M059J (cell line): ENCODE measurements at regions not wholly inside any gene's neighbourhood (a gene's known extent, or its start where the extent isn't known, plus 50 kb on each side); places are given as distances from the start of the nearest gene placed in this dataset.
"Not testable (repeated sequence)": the region's sequence is repeated elsewhere in the genome, so short reads cannot be mapped to it uniquely, and the experiment has no call there.

Experiments used
- DNase-seq: peaks from one replicate; pipeline ENCODE4 v3.0.0-alpha.2; 2012; ENCODE audit warnings: low read depth

DNA sequence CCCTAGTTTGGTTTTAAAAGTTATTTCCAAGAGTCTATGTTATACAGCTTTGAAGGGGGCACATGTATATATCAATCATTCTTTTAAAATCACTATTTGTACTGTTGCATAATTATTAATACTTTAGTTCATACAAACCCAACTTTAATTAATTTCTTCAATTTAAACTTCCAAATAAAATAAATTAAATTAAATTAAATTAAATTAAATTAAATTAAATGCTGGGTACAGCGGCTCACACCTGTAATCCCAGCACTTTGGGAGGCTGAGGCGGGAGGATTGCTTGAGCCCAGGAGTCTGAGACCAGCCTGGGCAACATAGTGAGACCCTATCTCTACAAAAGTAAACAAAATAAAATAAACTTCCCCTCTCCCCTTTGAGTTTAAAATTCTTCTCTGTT, 98.9 kb upstream of the MYO10 start:
- DNase-seq: not testable (repeated sequence)

GRCh38 chr5:17037751-17038150, 101.7 kb upstream of the MYO10 start:
- peak; percentile 80 for DNase-seq

GRCh38 chr5:17039170-17039569, 103.1 kb upstream of the MYO10 start:
- DNase-seq: no peak

DNA sequence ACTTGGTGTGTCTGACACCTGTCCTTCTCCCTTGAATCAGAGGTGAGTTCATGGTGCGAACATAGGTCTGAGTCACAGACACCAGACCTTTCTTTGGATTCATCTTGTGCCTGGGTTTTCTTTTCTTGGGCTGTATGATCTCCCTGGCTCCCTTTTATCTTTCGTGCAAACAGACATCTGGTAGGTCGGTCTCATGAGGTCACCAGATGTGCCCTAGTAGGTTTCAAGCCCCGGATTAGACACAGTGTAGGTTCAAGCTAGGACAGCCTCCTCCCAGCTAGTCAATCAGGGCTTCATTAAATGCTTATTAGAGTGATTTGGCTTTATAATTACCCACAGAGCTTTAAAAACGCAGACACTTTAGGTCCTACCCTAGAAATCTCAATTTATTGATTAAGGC, 106.0 kb upstream of the MYO10 start:
- DNase-seq: no peak

- peak; percentile 45 for DNase-seq
Measured at GRCh38 chr5:17046320-17046719, 110.2 kb upstream of the MYO10 start.

GRCh38 chr5:17050236-17050635, 114.1 kb upstream of the MYO10 start:
- no peak for DNase-seq

DNA sequence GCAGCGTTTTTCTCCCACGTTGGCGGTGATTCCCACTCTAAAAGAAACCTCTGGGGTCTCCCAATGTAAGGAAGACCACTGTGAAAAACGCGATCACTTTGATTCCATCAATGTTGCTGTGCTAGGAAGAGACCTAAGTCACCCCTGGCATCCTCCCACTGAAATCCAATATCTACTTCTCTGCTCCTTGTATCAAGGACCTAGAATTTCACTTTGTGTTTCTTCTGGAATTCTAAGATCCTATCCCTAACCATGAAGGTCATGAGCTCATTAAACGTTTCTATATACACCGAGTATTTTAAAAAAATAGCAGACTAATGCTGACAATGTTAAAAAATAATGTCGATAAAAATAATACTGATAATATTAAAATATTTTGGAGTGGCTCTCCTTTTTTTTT, 118.8 kb upstream of the MYO10 start:
- DNase-seq: peak; percentile 63

DNA sequence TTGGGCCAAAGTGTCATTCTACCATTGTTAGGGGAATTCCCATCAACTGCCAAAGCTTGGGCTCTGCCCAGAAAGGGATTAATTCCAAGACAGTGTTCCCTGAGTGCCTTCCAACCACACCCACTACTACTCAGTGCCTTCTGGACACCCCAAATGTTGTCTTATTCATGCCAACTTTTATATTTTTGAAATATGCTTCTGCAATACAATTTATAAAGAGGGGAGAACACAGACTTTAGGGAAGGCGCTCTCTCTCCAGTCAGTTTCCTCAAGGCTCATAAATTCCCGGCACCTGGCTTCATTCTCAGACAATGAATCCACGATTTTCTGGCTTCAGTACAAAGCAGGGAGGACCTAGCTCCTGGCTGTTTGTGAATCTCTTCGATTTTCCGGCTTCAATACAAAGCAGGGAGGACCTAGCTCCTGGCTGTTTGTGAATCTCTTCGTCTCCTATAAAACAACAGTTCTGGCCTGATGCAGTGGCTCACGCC, 120.1 kb upstream of the MYO10 start:
- DNase-seq: peak; percentile 88

DNA sequence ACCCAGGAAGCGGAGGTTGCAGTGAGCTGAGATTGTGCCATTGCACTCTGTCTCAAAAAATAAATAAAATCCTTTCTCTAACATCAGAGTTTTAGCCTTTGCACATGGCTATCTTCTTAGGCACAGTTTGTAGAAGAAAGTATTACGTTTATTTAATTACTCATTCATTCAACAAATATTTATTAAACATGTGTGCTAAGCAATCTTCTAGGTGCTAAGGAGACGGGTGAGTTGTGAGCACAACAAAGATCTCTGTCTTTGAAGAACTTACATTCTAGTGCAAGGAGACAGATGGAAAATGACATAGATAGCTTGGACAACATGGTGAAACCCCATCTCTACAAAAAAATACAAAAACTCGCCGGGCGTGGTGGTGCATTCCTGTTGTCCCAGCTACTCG, 122.3 kb upstream of the MYO10 start:
- DNase-seq: peak; percentile 22

GRCh38 chr5:17061973-17062470, 125.9 kb upstream of the MYO10 start:
- no peak for DNase-seq

DNA sequence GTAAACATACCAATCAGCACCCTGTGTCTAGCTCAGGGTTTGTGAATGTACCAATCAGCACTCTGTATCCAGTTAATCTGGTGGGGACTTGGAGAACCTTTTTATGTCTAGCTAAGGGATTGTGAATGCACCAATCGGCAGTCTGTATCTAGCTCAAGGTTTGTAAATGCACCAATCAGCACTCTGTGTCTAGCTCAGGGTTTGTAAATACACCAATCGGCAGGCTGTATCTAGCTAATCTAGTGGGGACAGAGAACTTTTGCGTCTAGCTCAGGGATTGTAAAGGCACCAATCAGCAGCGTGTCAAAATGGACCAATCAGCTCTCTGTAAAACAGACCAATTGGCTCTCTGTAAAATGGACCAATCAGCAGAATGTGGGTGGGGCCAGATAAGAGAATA, 126.7 kb upstream of the MYO10 start:
- not testable (repeated sequence) for DNase-seq

- DNase-seq: no peak
Measured at GRCh38 chr5:17064241-17064640, 128.2 kb upstream of the MYO10 start.

DNA sequence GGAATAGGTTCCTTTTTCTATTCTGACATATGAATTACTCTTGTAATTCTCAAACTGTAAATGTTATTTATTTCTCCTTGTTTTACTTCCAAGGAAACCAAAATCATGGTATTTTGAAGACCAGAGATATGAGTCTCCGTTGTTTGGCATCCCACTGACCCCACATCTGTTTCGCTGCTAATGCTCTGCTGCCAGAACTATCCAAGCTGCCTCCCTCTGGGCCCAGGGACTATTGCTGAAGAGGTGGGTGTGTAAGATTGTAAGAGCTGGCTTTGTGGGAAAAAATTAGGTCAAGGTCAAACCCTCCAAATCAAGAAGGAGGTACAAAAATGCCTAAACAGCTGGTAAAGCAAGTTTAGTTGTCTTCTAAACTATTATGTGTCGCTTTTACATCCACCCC, 129.4 kb upstream of the MYO10 start:
- DNase-seq: no peak

DNA sequence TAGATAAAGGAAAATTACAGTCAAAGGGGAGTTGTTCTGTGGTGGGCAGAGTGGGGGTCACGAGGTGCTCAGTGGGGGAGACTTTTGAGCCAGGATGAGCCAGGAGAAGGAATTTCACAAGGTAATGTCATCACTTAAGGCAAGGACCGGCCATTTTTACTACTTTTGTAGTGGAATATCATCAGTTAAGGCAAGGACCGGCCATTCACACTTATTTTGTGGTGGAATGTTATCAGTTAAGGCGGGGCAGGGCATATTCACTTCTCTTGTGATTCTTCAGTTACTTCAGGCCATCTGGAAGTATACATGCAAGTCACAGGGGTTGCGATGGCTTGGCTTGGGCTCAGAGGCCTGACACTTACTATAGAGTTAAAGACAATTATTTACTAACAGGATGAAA, 129.9 kb upstream of the MYO10 start:
- DNase-seq: not testable (repeated sequence)

GRCh38 chr5:17067657-17068392, 131.7 kb upstream of the MYO10 start:
- DNase-seq: no peak

DNA sequence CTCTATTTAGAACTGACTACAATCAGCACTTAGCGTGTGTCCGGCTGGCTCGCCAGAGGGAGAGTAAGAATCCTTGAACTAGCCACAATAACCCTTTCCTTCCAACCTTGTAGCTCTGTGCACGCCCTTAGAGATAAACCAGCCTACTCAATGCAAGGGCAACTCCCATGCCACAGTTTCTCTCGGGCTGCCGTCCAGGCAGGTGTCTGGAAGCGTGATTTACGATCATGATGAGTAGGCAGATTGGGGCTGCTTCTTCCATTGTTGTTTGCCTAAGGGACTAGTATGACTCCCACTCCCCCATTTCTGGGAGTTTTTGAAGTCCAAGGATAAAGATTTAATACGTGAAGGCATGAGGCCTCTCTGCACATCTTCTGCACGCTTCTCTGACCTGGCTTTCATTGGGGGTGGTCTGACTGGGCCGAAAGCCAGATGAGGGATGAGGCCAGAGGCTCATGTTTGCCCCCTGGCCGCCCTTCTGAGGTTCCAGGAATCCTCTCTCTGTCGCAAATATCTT, 134.0 kb upstream of the MYO10 start:
- DNase-seq: peak; percentile 39

DNA sequence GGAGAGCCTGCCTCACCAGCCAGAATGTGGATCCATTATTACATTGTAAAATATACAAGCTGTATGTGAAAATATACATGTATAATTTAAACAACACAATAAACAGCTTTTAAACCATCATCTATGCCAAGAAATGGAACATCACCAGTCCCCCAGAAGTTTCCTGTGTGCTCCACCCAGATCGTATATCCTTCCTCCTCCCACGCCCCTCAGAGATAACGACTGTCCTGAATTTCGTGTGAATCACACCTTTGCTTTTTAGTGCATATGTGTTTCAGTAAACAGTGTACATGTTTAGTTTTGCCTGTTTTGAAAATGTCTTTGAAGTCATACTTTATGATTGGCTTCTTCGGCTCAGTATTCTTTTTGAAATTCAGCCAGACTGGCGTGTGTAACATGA, 134.6 kb upstream of the MYO10 start:
- no peak for DNase-seq

GRCh38 chr5:17075236-17075635, 139.1 kb upstream of the MYO10 start:
- no peak for DNase-seq

DNA sequence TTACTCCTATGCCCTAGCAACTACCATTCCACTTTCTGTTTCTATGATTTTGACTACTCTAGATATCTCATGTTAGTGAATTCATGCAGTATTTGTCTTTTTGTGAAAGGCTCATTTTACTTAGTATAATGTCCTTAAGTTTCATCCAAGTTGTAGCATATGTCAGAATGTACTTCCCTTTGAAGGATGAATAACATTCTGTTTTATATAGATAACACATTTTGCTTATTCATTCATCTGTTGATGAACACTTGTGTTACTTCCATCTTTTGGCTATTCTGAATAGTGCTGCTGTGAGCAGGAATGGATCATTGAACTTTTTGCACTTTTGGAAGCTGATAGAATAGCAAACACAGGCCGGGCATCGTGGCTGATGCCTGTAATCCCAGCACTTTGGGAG, 140.2 kb upstream of the MYO10 start:
- no peak for DNase-seq

- DNase-seq: no peak
Measured at GRCh38 chr5:17077440-17078233, 139.8 kb upstream of the BASP1 start.

DNA sequence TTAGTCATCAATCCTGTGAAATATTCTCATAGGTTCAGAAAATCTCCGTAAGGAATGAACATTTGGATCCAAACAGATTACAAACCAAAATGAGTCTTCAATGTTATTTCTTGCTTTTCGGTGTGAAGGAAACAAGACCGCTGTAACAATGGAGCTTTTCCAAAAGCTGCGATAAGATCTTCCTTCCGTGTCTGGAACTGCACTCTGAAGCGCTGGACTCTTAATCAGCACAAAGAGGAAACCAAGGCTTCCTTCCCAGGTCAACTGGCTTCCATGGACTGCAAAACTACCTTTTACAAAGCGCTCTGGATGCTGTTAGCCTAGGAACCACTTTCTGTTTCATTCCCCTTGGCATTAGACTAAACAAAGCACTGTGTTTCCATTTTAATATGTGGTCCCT, 137.9 kb upstream of the BASP1 start:
- peak; percentile 82 for DNase-seq

DNA sequence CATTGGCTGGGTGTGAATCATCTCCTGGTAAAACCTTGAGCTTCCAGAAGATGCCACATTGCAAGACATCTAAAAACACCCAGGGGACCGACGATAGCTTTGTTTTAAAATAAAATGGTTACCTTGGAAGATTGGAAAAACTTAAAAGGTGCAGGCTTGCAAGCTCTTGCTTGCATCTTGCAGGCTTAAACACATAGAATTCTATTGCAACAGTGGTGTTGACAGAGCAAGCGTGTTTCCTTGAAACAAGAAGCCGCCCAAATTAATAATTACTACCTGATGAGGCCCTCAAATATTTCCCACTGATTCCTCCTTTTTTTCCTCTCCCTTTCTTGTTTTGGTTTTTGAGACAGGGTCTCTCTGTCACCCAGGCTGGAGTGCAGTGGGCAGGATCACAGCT, 137.1 kb upstream of the BASP1 start:
- no peak for DNase-seq

DNA sequence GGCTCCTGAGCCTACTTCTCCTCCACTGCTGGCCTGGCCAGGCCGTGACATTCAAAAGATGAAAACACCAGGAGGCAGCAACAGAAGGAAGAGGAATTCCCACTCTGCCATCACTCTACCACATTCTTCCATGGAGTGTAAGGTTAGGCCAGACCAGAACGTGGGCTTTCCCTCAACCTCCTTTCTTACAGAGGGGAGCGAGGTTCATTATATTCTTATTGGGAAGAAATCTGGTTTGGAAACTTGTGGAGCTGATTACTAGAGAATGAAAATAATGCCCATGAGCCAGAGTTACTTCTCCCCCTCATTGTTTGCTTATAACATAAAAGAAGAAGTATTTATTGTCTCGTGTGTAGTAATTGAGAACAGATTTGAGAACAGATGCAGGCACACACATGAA, 136.3 kb upstream of the BASP1 start:
- no peak for DNase-seq
